GM06990 (cell line): ENCODE measurements at regions not wholly inside any gene's neighbourhood (a gene's known extent, or its start where the extent isn't known, plus 50 kb on each side); places are given as distances from the start of the nearest gene placed in this dataset.
"Not testable (repeated sequence)": the region's sequence is repeated elsewhere in the genome, so short reads cannot be mapped to it uniquely, and the experiment has no call there.

ENCODE experiments used
- DNase-seq: peaks from one replicate; pipeline ENCODE4 v3.0.0-alpha.2; 2011; ENCODE audit not compliant: insufficient read length; ENCODE audit errors: extremely low read depth
- H3K27me3 ChIP-seq: replicated peaks from 2 replicates; pipeline ENCODE4 v1.6.0; 2011; ENCODE audit warnings: low read length; ENCODE audit not compliant: control insufficient read depth, insufficient read depth
- H3K36me3 ChIP-seq: 2 replicates; pipeline ENCODE4 v1.5.1; 2011; ENCODE audit warnings: low read length; ENCODE audit not compliant: control insufficient read depth, insufficient read depth
- H3K4me3 ChIP-seq: replicated peaks from 2 replicates; pipeline ENCODE4 v1.5.1; 2011; ENCODE audit warnings: low read depth, mild to moderate bottlenecking, control low read depth, low read length
- CTCF ChIP-seq: IDR thresholded peaks from 2 replicates; pipeline ENCODE4 v1.5.1; 2011; ENCODE audit warnings: low read length, control low read depth, mild to moderate bottlenecking, inconsistent platforms; ENCODE audit not compliant: insufficient read depth, poor library complexity, severe bottlenecking

GRCh38 chr4:72895408-72895807, 174.1 kb downstream of the COX18 start:
- Histone ChIP-seq H3K4me3 (no peak overlapping the region), H3K36me3 (no peaks in the 10 kb centered on the region), H3K27me3 (no peaks in the 10 kb centered on the region)
- no peak for TF ChIP-seq CTCF
- no peak for DNase-seq

- DNase-seq: no peak
- no peak for TF ChIP-seq CTCF
- Histone ChIP-seq H3K36me3 (no peaks in the 10 kb centered on the region), H3K4me3 (no peak overlapping the region), H3K27me3 (no peaks in the 10 kb centered on the region)
These were observed 176.0 kb downstream of the COX18 start for GRCh38 chr4:72893354-72894066.

GRCh38 chr4:72888331-72888730, 181.2 kb downstream of the COX18 start:
- TF ChIP-seq CTCF: no peak
- no peaks in the 10 kb centered on the region for H3K36me3 ChIP-seq
- no peaks in the 10 kb centered on the region for H3K27me3 ChIP-seq
- H3K4me3 ChIP-seq: no peak overlapping the region
- DNase-seq: no peak

GRCh38 chr4:72887152-72887551, 182.4 kb downstream of the COX18 start:
- no peak for TF ChIP-seq CTCF
- Histone ChIP-seq H3K27me3 (no peaks in the 10 kb centered on the region), H3K4me3 (no peak overlapping the region), H3K36me3 (no peaks in the 10 kb centered on the region)
- DNase-seq: no peak

GRCh38 chr4:72886602-72887001, 182.9 kb downstream of the COX18 start:
- H3K36me3 ChIP-seq: no peaks in the 10 kb centered on the region
- no peak overlapping the region for H3K4me3 ChIP-seq
- DNase-seq: no peak
- TF ChIP-seq CTCF: peak; percentile 17
- H3K27me3 ChIP-seq: no peaks in the 10 kb centered on the region

GRCh38 chr4:72884225-72884624, 185.3 kb downstream of the COX18 start:
- not testable (repeated sequence) for DNase-seq, H3K36me3 ChIP-seq, H3K27me3 ChIP-seq, H3K4me3 ChIP-seq
